ENCODE measurements at regions not wholly inside any gene's neighbourhood (a gene's known extent, or its start where the extent isn't known, plus 50 kb on each side); places are given as distances from the start of the nearest gene placed in this dataset.

GRCh38 chr3:118675305-118675704 is 359.3 kb downstream of the IGSF11 start:
- TF ChIP-seq HDGF (IDR thresholded peaks at IDR 0.05; ENCODE audit: borderline replicate concordance) (no peak), NFRKB (IDR thresholded peaks at IDR 0.05) (no peak), BHLHE40 (IDR thresholded peaks at IDR 0.05; ENCODE audit: borderline replicate concordance) (no peak), ZNF384 (IDR thresholded peaks at IDR 0.05) (no peak), SUZ12 (IDR thresholded peaks at IDR 0.05) (no peak), SP1 (IDR thresholded peaks at IDR 0.05) (no peak), ELF4 (IDR thresholded peaks at IDR 0.05) (no peak), FOXA1 (IDR thresholded peaks at IDR 0.05) (no peak), FOXK2 (IDR thresholded peaks at IDR 0.05) (no peak), CTBP1 (IDR thresholded peaks at IDR 0.05; ENCODE audit: borderline replicate concordance) (no peak), TARDBP (IDR thresholded peaks at IDR 0.05) (no peak), FOXM1 (IDR thresholded peaks at IDR 0.05; ENCODE audit: borderline replicate concordance) (no peak), ARNT (IDR thresholded peaks at IDR 0.05) (no peak), L3MBTL2 (conservative IDR thresholded peaks at IDR 0.05) (no peak)
